ENCODE measurements at regions not wholly inside any gene's neighbourhood (a gene's known extent, or its start where the extent isn't known, plus 50 kb on each side); places are given as distances from the start of the nearest gene placed in this dataset.

DNA sequence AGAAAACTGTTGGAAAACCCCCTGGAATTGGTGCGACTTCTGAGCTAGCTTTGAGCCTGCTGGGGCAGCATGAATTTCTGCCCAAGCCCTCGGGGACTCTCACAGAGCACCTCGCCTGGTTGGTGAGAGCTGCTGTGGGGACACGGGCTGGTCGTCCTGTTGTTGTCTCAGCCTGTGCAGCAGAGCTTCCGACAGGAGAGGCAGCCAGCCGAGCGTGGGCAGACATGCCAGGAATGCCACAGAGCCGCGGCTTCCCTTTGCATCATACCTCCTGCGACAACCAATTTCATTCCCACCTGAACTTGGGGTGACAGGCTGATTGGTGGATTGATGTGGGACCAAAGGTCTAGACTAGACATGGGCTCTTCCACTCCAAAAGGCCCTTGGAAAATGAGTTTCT, 60.2 kb upstream of the NRBF2 start:
- TF ChIP-seq, protein P1, sequence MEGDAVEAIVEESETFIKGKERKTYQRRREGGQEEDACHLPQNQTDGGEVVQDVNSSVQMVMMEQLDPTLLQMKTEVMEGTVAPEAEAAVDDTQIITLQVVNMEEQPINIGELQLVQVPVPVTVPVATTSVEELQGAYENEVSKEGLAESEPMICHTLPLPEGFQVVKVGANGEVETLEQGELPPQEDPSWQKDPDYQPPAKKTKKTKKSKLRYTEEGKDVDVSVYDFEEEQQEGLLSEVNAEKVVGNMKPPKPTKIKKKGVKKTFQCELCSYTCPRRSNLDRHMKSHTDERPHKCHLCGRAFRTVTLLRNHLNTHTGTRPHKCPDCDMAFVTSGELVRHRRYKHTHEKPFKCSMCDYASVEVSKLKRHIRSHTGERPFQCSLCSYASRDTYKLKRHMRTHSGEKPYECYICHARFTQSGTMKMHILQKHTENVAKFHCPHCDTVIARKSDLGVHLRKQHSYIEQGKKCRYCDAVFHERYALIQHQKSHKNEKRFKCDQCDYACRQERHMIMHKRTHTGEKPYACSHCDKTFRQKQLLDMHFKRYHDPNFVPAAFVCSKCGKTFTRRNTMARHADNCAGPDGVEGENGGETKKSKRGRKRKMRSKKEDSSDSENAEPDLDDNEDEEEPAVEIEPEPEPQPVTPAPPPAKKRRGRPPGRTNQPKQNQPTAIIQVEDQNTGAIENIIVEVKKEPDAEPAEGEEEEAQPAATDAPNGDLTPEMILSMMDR (IDR thresholded peaks at IDR 0.05; ENCODE audit: poor library complexity) = no peak
- TF ChIP-seq EZH2phosphoT487 (IDR thresholded peaks at IDR 0.05; ENCODE audit: low read depth, severe bottlenecking, unreplicated experiment) = no peak

Data from hepatocyte (in vitro differentiated cells).